AG10803 (cell line): ENCODE measurements at regions not wholly inside any gene's neighbourhood (a gene's known extent, or its start where the extent isn't known, plus 50 kb on each side); places are given as distances from the start of the nearest gene placed in this dataset.

ENCODE experiments used
- DNase-seq: peaks from one replicate; pipeline ENCODE4 v3.0.0; 2010; ENCODE audit warnings: low read depth
- H3K4me3 ChIP-seq: 2 replicates; pipeline ENCODE4 v1.5.1; 2011; ENCODE audit warnings: mild to moderate bottlenecking, low read length, control low read depth
- TF ChIP-seq, protein P1 (sequence below): conservative IDR thresholded peaks from 2 replicates; pipeline ENCODE4 v1.5.1; 2011; ENCODE audit warnings: mild to moderate bottlenecking, low read length, control low read depth, inconsistent platforms

DNA sequence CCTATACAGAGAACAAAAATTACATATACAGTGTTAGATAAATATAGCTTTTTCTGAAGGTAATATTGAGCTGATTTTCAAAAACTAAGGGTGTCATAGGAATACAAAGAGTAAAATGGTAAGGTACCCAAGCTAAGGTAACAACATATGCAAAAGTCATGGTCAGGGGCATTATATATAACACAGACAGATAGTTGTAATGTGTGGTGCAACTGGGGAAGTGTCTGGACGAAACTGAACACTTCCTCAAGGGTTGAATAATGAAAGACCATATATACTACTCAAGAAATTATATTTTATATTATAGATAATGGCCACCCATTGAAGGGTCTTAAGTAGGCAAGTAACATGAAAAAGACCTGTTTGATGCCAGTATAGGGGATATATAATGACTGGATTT lies 262.1 kb upstream of the CXXC4 start:
- no peak for DNase-seq
- no peak overlapping the region for H3K4me3 ChIP-seq
- TF ChIP-seq, protein P1, sequence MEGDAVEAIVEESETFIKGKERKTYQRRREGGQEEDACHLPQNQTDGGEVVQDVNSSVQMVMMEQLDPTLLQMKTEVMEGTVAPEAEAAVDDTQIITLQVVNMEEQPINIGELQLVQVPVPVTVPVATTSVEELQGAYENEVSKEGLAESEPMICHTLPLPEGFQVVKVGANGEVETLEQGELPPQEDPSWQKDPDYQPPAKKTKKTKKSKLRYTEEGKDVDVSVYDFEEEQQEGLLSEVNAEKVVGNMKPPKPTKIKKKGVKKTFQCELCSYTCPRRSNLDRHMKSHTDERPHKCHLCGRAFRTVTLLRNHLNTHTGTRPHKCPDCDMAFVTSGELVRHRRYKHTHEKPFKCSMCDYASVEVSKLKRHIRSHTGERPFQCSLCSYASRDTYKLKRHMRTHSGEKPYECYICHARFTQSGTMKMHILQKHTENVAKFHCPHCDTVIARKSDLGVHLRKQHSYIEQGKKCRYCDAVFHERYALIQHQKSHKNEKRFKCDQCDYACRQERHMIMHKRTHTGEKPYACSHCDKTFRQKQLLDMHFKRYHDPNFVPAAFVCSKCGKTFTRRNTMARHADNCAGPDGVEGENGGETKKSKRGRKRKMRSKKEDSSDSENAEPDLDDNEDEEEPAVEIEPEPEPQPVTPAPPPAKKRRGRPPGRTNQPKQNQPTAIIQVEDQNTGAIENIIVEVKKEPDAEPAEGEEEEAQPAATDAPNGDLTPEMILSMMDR: no peak

DNA sequence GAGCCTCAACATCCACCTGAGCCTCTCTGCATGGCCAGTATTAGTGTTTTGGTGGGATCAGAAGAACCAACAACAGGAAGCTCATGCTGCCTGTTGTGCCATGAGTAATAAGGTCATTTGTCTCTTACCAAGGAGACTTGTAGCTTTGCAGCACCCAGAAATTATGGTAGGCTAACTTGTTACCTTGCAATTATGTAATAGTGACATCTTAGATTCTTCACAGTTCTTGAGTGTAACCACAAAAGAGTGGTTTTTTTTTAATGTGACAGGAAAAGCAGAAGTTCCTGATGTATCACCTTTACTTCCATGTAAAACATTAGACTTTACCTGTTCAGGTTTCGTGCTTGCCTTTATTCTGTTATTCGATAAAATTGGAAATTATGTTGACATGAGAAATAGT lies 263.9 kb upstream of the CXXC4 start:
- TF ChIP-seq, protein P1: no peak
- DNase-seq: no peak
- no peak overlapping the region for H3K4me3 ChIP-seq

DNA sequence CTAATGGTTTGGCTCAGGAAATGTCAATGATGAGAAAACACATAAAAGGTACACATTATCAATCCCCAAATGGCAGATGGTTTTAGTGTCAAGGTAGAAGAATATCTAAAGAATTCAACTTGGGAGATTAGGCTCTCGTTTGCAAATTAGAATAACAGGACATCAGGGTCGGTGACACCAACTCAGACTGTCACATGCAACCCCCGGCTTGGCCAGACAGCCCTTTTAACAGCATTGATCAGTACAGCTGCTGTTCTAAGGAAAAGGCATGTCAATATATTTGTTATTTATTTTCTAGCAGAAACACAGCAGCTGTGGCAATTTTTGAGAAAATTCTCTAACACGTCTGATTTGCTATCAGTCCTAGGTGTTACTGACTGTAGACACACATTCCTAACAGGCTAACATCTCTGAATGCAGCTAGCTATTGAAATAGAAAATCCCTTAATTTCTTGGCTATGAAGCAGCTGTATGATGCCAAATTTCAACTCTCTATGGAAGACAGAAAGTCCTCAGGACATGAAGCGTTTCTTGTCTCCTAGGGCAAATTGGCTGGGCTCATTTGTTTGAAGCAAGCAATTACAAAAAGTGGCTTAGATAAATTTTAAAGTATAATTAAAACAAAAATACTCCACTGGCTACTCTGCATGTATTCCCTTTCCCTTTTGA lies 269.0 kb upstream of the CXXC4 start:
- H3K4me3 ChIP-seq: no peak overlapping the region
- TF ChIP-seq, protein P1: no peak
- no peak for DNase-seq

DNA sequence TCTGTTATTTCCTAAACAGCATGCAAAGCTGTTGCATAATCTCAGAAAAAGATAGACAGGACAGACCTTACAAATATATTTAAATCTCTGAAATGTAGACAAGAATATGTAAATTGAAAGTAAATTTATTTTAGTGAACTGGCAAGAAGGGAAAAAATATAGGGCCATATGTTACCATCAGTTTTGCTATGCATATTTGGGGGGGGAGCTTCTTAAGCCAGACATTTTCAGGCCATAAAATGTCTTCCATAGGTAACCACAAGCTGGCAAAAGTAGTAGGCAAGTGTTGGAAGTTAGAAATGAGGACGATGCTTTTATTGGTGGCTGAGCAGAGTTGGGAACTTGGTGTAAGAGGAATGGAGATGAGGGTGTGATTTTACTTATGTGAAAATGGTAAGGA lies 272.0 kb upstream of the CXXC4 start:
- TF ChIP-seq, protein P1: no peak
- H3K4me3 ChIP-seq: no peak overlapping the region
- DNase-seq: no peak

DNA sequence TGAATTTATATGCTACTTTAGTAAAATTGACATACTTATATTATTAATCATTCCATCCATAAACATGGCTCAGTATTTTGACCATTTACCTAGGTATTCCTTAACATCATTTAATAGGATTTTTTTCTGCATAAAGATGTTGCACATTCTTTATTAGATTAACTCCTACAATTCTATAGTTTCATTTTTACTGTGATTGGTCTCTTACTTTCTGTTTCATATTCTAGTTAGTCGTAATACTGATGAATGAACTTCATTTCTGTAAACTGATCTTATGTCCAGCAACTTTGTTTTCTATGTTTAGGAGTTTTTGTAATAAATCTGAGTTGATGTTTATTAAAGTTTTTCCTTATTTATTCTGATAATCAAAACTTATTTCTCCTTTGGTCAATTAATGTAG lies 278.2 kb upstream of the CXXC4 start:
- TF ChIP-seq, protein P1: no peak
- DNase-seq: no peak
- H3K4me3 ChIP-seq: no peak overlapping the region

DNA sequence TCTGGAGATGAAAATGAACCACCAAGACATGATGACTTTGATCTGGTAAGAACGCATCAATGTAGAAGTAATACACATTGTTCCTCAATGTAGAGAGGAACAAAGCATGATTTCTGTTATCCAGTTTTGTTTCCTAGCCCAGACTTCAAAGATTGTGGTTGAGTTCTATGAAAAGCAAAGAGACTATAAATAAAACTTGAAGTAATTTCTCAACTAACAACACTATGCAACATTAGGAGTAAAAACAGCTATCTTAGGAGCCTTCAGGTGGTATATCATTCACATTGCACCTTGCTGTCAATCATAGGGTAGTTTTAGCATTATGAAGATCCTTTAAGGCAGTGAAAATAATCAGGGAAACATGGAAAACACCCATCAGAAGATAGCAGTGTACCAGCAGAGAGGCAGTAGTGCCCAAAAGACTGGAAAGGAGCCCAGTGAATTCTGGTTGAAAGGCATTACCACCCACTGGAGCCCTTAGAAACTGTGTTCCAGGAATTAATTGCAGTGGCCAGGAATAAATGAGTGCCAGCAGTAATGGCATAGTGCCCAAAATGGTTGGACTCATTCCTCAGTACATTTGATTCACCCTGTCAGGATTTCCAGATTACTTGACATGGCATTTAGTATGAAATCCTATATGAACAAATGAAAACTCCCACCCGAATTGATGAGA lies 300.7 kb upstream of the CXXC4 start:
- no peak overlapping the region for H3K4me3 ChIP-seq
- DNase-seq: no peak
- TF ChIP-seq, protein P1: no peak

DNA sequence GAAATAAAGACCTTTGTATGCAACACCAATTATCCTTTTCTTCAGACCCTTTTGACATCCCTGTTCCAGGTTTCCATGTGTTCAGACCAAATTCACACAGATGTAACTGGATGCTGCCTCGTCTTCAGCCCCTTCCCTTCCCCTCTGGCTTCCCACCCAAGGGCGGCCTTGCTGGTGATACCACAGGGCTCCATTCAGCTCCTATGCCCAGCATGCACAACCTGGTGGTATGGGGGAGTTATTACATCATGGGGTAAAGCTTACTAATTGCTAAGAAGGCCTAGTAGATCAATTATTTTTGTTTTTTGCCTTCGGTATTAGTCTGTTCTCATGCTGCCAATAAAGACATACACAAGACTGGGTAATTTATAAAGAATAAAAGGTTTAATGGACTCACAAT lies 317.0 kb upstream of the CXXC4 start:
- no peak overlapping the region for H3K4me3 ChIP-seq
- DNase-seq: no peak
- TF ChIP-seq, protein P1: no peak
